ENCODE measurements at regions not wholly inside any gene's neighbourhood (a gene's known extent, or its start where the extent isn't known, plus 50 kb on each side); places are given as distances from the start of the nearest gene placed in this dataset.
A peak's percentile ranks its signal among the peaks of the same experiment; 100 is the strongest.

- no peak overlapping the region for H3K4me3 ChIP-seq (ENCODE audit: low read depth in 1 of 2, low read length in 2 of 2)
- no peaks in the 10 kb centered on the region for H3K36me3 ChIP-seq (ENCODE audit: control insufficient read depth in 1 of 2, insufficient read depth in 2 of 2, low read length in 2 of 2)
- H3K4me1 ChIP-seq (ENCODE audit: control insufficient read depth in 1 of 2, insufficient read depth in 2 of 2, low read length in 2 of 2) = no peaks in the 10 kb centered on the region
- H3K9me3 ChIP-seq (ENCODE audit: control insufficient read depth in 1 of 2, low read length in 2 of 2) = no peaks in the 10 kb centered on the region
- H3K9ac ChIP-seq (ENCODE audit: low read depth in 1 of 2, low read length in 2 of 2) = no peak overlapping the region
- H3K27ac ChIP-seq (ENCODE audit: low read depth, low read length) = no peak overlapping the region
- no peaks in the 10 kb centered on the region for H3K27me3 ChIP-seq (ENCODE audit: control insufficient read depth in 1 of 2, insufficient read depth in 2 of 2, low read length in 2 of 2)
Measured at GRCh38 chr13:22031702-22032286, 360.9 kb downstream of the FGF9 start.

GRCh38 chr13:22032905-22033304, 362.0 kb downstream of the FGF9 start:
- no peaks in the 10 kb centered on the region for H3K27me3 ChIP-seq (ENCODE audit: control insufficient read depth in 1 of 2, insufficient read depth in 2 of 2, low read length in 2 of 2)
- no peaks in the 10 kb centered on the region for H3K36me3 ChIP-seq (ENCODE audit: control insufficient read depth in 1 of 2, insufficient read depth in 2 of 2, low read length in 2 of 2)
- no peaks in the 10 kb centered on the region for H3K4me1 ChIP-seq (ENCODE audit: control insufficient read depth in 1 of 2, insufficient read depth in 2 of 2, low read length in 2 of 2)
- H3K9me3 ChIP-seq (ENCODE audit: control insufficient read depth in 1 of 2, low read length in 2 of 2) = no peaks in the 10 kb centered on the region
- H3K9ac ChIP-seq (ENCODE audit: low read depth in 1 of 2, low read length in 2 of 2) = no peak overlapping the region
- no peak overlapping the region for H3K27ac ChIP-seq (ENCODE audit: low read depth, low read length)
- no peak overlapping the region for H3K4me3 ChIP-seq (ENCODE audit: low read depth in 1 of 2, low read length in 2 of 2)

- no peak overlapping the region for H3K9ac ChIP-seq (ENCODE audit: low read depth in 1 of 2, low read length in 2 of 2)
- no peak overlapping the region for H3K27ac ChIP-seq (ENCODE audit: low read depth, low read length)
- no peak overlapping the region for H3K4me3 ChIP-seq (ENCODE audit: low read depth in 1 of 2, low read length in 2 of 2)
- H3K36me3 ChIP-seq (ENCODE audit: control insufficient read depth in 1 of 2, insufficient read depth in 2 of 2, low read length in 2 of 2) = no peaks in the 10 kb centered on the region
- H3K27me3 ChIP-seq (ENCODE audit: control insufficient read depth in 1 of 2, insufficient read depth in 2 of 2, low read length in 2 of 2) = no peaks in the 10 kb centered on the region
- no peaks in the 10 kb centered on the region for H3K9me3 ChIP-seq (ENCODE audit: control insufficient read depth in 1 of 2, low read length in 2 of 2)
- H3K4me1 ChIP-seq (ENCODE audit: control insufficient read depth in 1 of 2, insufficient read depth in 2 of 2, low read length in 2 of 2) = no peaks in the 10 kb centered on the region
Measured at GRCh38 chr13:22039961-22040360, 369.1 kb downstream of the FGF9 start.

- H3K27me3 ChIP-seq (ENCODE audit: control insufficient read depth in 1 of 2, insufficient read depth in 2 of 2, low read length in 2 of 2) = no peaks in the 10 kb centered on the region
- H3K9ac ChIP-seq (ENCODE audit: low read depth in 1 of 2, low read length in 2 of 2) = no peak overlapping the region
- no peaks in the 10 kb centered on the region for H3K4me1 ChIP-seq (ENCODE audit: control insufficient read depth in 1 of 2, insufficient read depth in 2 of 2, low read length in 2 of 2)
- peak overlapping the region; percentile 26 to 38 for H3K4me3 ChIP-seq (ENCODE audit: low read depth in 1 of 2, low read length in 2 of 2)
- H3K36me3 ChIP-seq (ENCODE audit: control insufficient read depth in 1 of 2, insufficient read depth in 2 of 2, low read length in 2 of 2) = no peaks in the 10 kb centered on the region
- H3K27ac ChIP-seq (ENCODE audit: low read depth, low read length) = no peak overlapping the region
- H3K9me3 ChIP-seq (ENCODE audit: control insufficient read depth in 1 of 2, low read length in 2 of 2) = no peaks in the 10 kb centered on the region
Measured at GRCh38 chr13:22040810-22041364, 370.0 kb downstream of the FGF9 start.

- H3K36me3 ChIP-seq (ENCODE audit: control insufficient read depth in 1 of 2, insufficient read depth in 2 of 2, low read length in 2 of 2) = no peaks in the 10 kb centered on the region
- no peaks in the 10 kb centered on the region for H3K9me3 ChIP-seq (ENCODE audit: control insufficient read depth in 1 of 2, low read length in 2 of 2)
- no peaks in the 10 kb centered on the region for H3K27me3 ChIP-seq (ENCODE audit: control insufficient read depth in 1 of 2, insufficient read depth in 2 of 2, low read length in 2 of 2)
- H3K4me3 ChIP-seq (ENCODE audit: low read depth in 1 of 2, low read length in 2 of 2) = no peak overlapping the region
- H3K27ac ChIP-seq (ENCODE audit: low read depth, low read length) = no peak overlapping the region
- no peak overlapping the region for H3K9ac ChIP-seq (ENCODE audit: low read depth in 1 of 2, low read length in 2 of 2)
- no peaks in the 10 kb centered on the region for H3K4me1 ChIP-seq (ENCODE audit: control insufficient read depth in 1 of 2, insufficient read depth in 2 of 2, low read length in 2 of 2)
Measured at GRCh38 chr13:22041741-22042140, 370.9 kb downstream of the FGF9 start.

- H3K4me1 ChIP-seq (ENCODE audit: control insufficient read depth in 1 of 2, insufficient read depth in 2 of 2, low read length in 2 of 2) = peaks cover 0 to 4% of the 10 kb centered on the region in 2 donors
- H3K9me3 ChIP-seq (ENCODE audit: control insufficient read depth in 1 of 2, low read length in 2 of 2) = no peaks in the 10 kb centered on the region
- H3K27me3 ChIP-seq (ENCODE audit: control insufficient read depth in 1 of 2, insufficient read depth in 2 of 2, low read length in 2 of 2) = no peaks in the 10 kb centered on the region
- H3K27ac ChIP-seq (ENCODE audit: low read depth, low read length) = no peak overlapping the region
- no peak overlapping the region for H3K9ac ChIP-seq (ENCODE audit: low read depth in 1 of 2, low read length in 2 of 2)
- H3K36me3 ChIP-seq (ENCODE audit: control insufficient read depth in 1 of 2, insufficient read depth in 2 of 2, low read length in 2 of 2) = no peaks in the 10 kb centered on the region
- no peak overlapping the region for H3K4me3 ChIP-seq (ENCODE audit: low read depth in 1 of 2, low read length in 2 of 2)
Measured at GRCh38 chr13:22047082-22047784, 376.4 kb downstream of the FGF9 start.

GRCh38 chr13:22047785-22048104, 376.9 kb downstream of the FGF9 start:
- H3K27ac ChIP-seq (ENCODE audit: low read depth, low read length) = no peak overlapping the region

GRCh38 chr13:22049384-22049783, 378.5 kb downstream of the FGF9 start:
- Histone ChIP-seq H3K9ac (ENCODE audit: low read depth in 1 of 2, low read length in 2 of 2) (no peak overlapping the region), H3K36me3 (ENCODE audit: control insufficient read depth in 1 of 2, insufficient read depth in 2 of 2, low read length in 2 of 2) (no peaks in the 10 kb centered on the region), H3K27me3 (ENCODE audit: control insufficient read depth in 1 of 2, insufficient read depth in 2 of 2, low read length in 2 of 2) (no peaks in the 10 kb centered on the region), H3K27ac (ENCODE audit: low read depth, low read length) (no peak overlapping the region), H3K4me1 (ENCODE audit: control insufficient read depth in 1 of 2, insufficient read depth in 2 of 2, low read length in 2 of 2) (peaks cover 0 to 4% of the 10 kb centered on the region in 2 donors), H3K4me3 (ENCODE audit: low read depth in 1 of 2, low read length in 2 of 2) (no peak overlapping the region), H3K9me3 (ENCODE audit: control insufficient read depth in 1 of 2, low read length in 2 of 2) (no peaks in the 10 kb centered on the region)

More at GRCh38 chr13:22047785-22048104, 376.9 kb downstream of the FGF9 start:
- Histone ChIP-seq H3K9ac (ENCODE audit: low read depth in 1 of 2, low read length in 2 of 2) (no peak overlapping the region), H3K36me3 (ENCODE audit: control insufficient read depth in 1 of 2, insufficient read depth in 2 of 2, low read length in 2 of 2) (no peaks in the 10 kb centered on the region), H3K27me3 (ENCODE audit: control insufficient read depth in 1 of 2, insufficient read depth in 2 of 2, low read length in 2 of 2) (no peaks in the 10 kb centered on the region), H3K4me1 (ENCODE audit: control insufficient read depth in 1 of 2, insufficient read depth in 2 of 2, low read length in 2 of 2) (peaks cover 0 to 4% of the 10 kb centered on the region in 2 donors), H3K4me3 (ENCODE audit: low read depth in 1 of 2, low read length in 2 of 2) (no peak overlapping the region), H3K9me3 (ENCODE audit: control insufficient read depth in 1 of 2, low read length in 2 of 2) (no peaks in the 10 kb centered on the region)

GRCh38 chr13:22050951-22051563, 380.2 kb downstream of the FGF9 start:
- peaks cover 0 to 4% of the 10 kb centered on the region in 2 donors for H3K4me1 ChIP-seq (ENCODE audit: control insufficient read depth in 1 of 2, insufficient read depth in 2 of 2, low read length in 2 of 2)
- H3K4me3 ChIP-seq (ENCODE audit: low read depth in 1 of 2, low read length in 2 of 2) = no peak overlapping the region
- H3K27ac ChIP-seq (ENCODE audit: low read depth, low read length) = no peak overlapping the region
- H3K9ac ChIP-seq (ENCODE audit: low read depth in 1 of 2, low read length in 2 of 2) = no peak overlapping the region
- no peaks in the 10 kb centered on the region for H3K27me3 ChIP-seq (ENCODE audit: control insufficient read depth in 1 of 2, insufficient read depth in 2 of 2, low read length in 2 of 2)
- no peaks in the 10 kb centered on the region for H3K36me3 ChIP-seq (ENCODE audit: control insufficient read depth in 1 of 2, insufficient read depth in 2 of 2, low read length in 2 of 2)
- no peaks in the 10 kb centered on the region for H3K9me3 ChIP-seq (ENCODE audit: control insufficient read depth in 1 of 2, low read length in 2 of 2)

GRCh38 chr13:22053053-22053452, 382.2 kb downstream of the FGF9 start:
- H3K4me3 ChIP-seq (ENCODE audit: low read depth in 1 of 2, low read length in 2 of 2) = no peak overlapping the region
- H3K27ac ChIP-seq (ENCODE audit: low read depth, low read length) = no peak overlapping the region
- no peak overlapping the region for H3K9ac ChIP-seq (ENCODE audit: low read depth in 1 of 2, low read length in 2 of 2)
- peaks cover 0 to 4% of the 10 kb centered on the region in 2 donors for H3K4me1 ChIP-seq (ENCODE audit: control insufficient read depth in 1 of 2, insufficient read depth in 2 of 2, low read length in 2 of 2)
- no peaks in the 10 kb centered on the region for H3K27me3 ChIP-seq (ENCODE audit: control insufficient read depth in 1 of 2, insufficient read depth in 2 of 2, low read length in 2 of 2)
- H3K9me3 ChIP-seq (ENCODE audit: control insufficient read depth in 1 of 2, low read length in 2 of 2) = no peaks in the 10 kb centered on the region
- no peaks in the 10 kb centered on the region for H3K36me3 ChIP-seq (ENCODE audit: control insufficient read depth in 1 of 2, insufficient read depth in 2 of 2, low read length in 2 of 2)

Measured in duodenal mucosa (tissue), 2 donors.